GM23338 (cell line): ENCODE measurements at regions not wholly inside any gene's neighbourhood (a gene's known extent, or its start where the extent isn't known, plus 50 kb on each side); places are given as distances from the start of the nearest gene placed in this dataset.
A peak's percentile ranks its signal among the peaks of the same experiment; 100 is the strongest.

Experiments
- ATAC-seq: fragments of 200-7000 bp; cut with Tn5 transposase; 3 replicates; pipeline ENCODE4 v1.9.1; 2020
- DNase-seq: peaks from one replicate; pipeline ENCODE4 v3.0.0-alpha.2; 2015; ENCODE audit warnings: low spot score
- H2AFZ ChIP-seq: fragments of 200-600 bp; sonication (generic); 2 replicates; pipeline ENCODE4 v1.8.0; 2016; ENCODE audit warnings: antibody characterized with exemption, mild to moderate bottlenecking, moderate library complexity
- H3F3A ChIP-seq: fragments of 200-600 bp; sonication (generic); replicated peaks from 2 replicates; pipeline ENCODE4 v1.8.0; 2017; ENCODE audit warnings: antibody characterized with exemption, mixed run types, low read depth
- H3K27ac ChIP-seq: fragments of 200-600 bp; sonication (generic); 2 replicates; pipeline ENCODE4 v1.6.1; 2016; ENCODE audit warnings: low read depth
- H3K27me3 ChIP-seq: fragments of 200-600 bp; sonication (generic); 2 replicates; pipeline ENCODE4 v1.8.0; 2016; ENCODE audit warnings: mild to moderate bottlenecking, mixed run types, moderate library complexity; ENCODE audit not compliant: insufficient read depth
- H3K36me3 ChIP-seq: fragments of 200-600 bp; sonication (generic); 2 replicates; pipeline ENCODE4 v1.8.0; 2016; ENCODE audit warnings: mild to moderate bottlenecking; ENCODE audit not compliant: insufficient read depth
- H3K4me1 ChIP-seq: fragments of 200-600 bp; sonication (generic); 2 replicates; pipeline ENCODE4 v1.8.0; 2016; ENCODE audit warnings: mild to moderate bottlenecking, moderate library complexity; ENCODE audit not compliant: insufficient read depth
- H3K4me2 ChIP-seq: fragments of 200-600 bp; sonication (generic); 2 replicates; pipeline ENCODE4 v1.7.1; 2017; ENCODE audit warnings: mixed run types
- H3K4me3 ChIP-seq: fragments of 200-600 bp; sonication (generic); 2 replicates; pipeline ENCODE4 v1.6.1; 2016; ENCODE audit warnings: mixed run types
- H3K79me2 ChIP-seq: fragments of 200-600 bp; sonication (generic); replicated peaks from 2 replicates; pipeline ENCODE4 v1.8.0; 2017; ENCODE audit warnings: mild to moderate bottlenecking; ENCODE audit not compliant: insufficient read depth
- H3K9me2 ChIP-seq: fragments of 200-600 bp; sonication (generic); 2 replicates; pipeline ENCODE4 v1.8.0; 2017; ENCODE audit not compliant: insufficient read depth
- H4K20me1 ChIP-seq: fragments of 200-600 bp; sonication (generic); replicated peaks from 2 replicates; pipeline ENCODE4 v1.8.0; 2017; ENCODE audit warnings: mild to moderate bottlenecking; ENCODE audit not compliant: insufficient read depth
- H3K27ac Mint-ChIP-seq: 2 replicates; pipeline ENCODE4 v1.8.0; 2020; ENCODE audit warnings: inconsistent platforms, mild to moderate bottlenecking, moderate library complexity, mixed read lengths
- H3K27me3 Mint-ChIP-seq: 3 replicates; pipeline ENCODE4 v1.8.0; 2022; ENCODE audit warnings: low read depth, mild to moderate bottlenecking, moderate library complexity, mixed read lengths, inconsistent platforms; ENCODE audit not compliant: insufficient read depth, poor library complexity
- H3K36me3 Mint-ChIP-seq: 3 replicates; pipeline ENCODE4 v1.8.0; 2021; ENCODE audit warnings: low read depth, mild to moderate bottlenecking, inconsistent platforms, moderate library complexity, mixed read lengths
- H3K4me1 Mint-ChIP-seq: 3 replicates; pipeline ENCODE4 v1.8.0; 2020; ENCODE audit warnings: mild to moderate bottlenecking, inconsistent platforms, mixed read lengths
- H3K4me3 Mint-ChIP-seq: 3 replicates; pipeline ENCODE4 v1.8.0; 2021; ENCODE audit warnings: moderate library complexity, mild to moderate bottlenecking, inconsistent platforms, mixed read lengths
- H3K9me3 Mint-ChIP-seq: 3 replicates; pipeline ENCODE4 v1.8.0; 2020; ENCODE audit warnings: moderate library complexity, mild to moderate bottlenecking, inconsistent platforms, mixed read lengths
- CREB1 ChIP-seq: fragments of 250-450 bp; sonication (Bioruptor Pico); IDR thresholded peaks from 2 replicates; pipeline ENCODE4 v1.5.0; 2020; ENCODE audit warnings: low read depth, mild to moderate bottlenecking, moderate library complexity
- EZH2 ChIP-seq: fragments of 200-600 bp; sonication (generic); IDR thresholded peaks from one replicate; pipeline ENCODE4 v1.8.0; 2017; ENCODE audit warnings: antibody characterized with exemption, mild to moderate bottlenecking, low read depth; ENCODE audit not compliant: unreplicated experiment
- EZH2phosphoT487 ChIP-seq: fragments of 200-600 bp; sonication (generic); IDR thresholded peaks from one replicate; pipeline ENCODE4 v1.8.1; 2018; ENCODE audit warnings: antibody characterized with exemption; ENCODE audit not compliant: unreplicated experiment
- JUNB ChIP-seq: IDR thresholded peaks from one replicate; pipeline ENCODE4 v1.6.1; 2016; ENCODE audit warnings: antibody characterized with exemption; ENCODE audit not compliant: unreplicated experiment
- STAT1 ChIP-seq: IDR thresholded peaks from one replicate; pipeline ENCODE4 v1.6.1; 2016; ENCODE audit warnings: antibody characterized with exemption; ENCODE audit not compliant: unreplicated experiment
- TF ChIP-seq, protein P1 (sequence below): IDR thresholded peaks from one replicate; pipeline ENCODE4 v1.6.1; 2018; ENCODE audit warnings: antibody characterized with exemption; ENCODE audit not compliant: unreplicated experiment
- TF ChIP-seq, protein P2 (sequence below): IDR thresholded peaks from 2 replicates; pipeline ENCODE4 v1.6.1; 2016; ENCODE audit warnings: antibody characterized with exemption
- TF ChIP-seq, protein P3 (sequence below), 2 experiments: fragments of 200-600 bp in 1 of 2; sonication (generic) in 1 of 2; conservative IDR thresholded peaks; 2 replicates each; pipeline versions ENCODE4 v1.5.1 to v1.6.1; 2016 to 2017; ENCODE audit warnings: antibody characterized with exemption in 2 of 2, low read depth in 2 of 2, mild to moderate bottlenecking in 2 of 2, moderate library complexity in 1 of 2

DNA sequence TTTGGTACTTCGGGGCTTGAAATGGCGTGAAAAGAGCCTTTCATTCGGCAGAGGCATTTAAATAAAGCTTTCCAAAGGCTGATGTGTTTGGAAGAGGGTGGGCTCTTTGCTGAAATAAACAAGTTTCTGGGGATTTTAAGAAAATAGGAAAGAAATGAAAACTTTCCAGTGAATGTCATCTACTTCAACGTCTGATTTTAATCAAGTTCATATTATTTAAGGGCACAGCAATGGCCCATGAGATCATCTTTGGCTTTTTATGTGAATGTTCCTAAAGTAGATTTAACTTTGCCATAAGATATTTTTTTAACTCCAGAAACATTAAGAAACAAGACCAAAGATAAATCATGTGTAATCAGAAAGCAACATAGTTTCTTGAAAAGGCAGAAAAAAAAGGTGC is 69.8 kb upstream of the TTC29 start:
- no peak for ATAC-seq
- no peaks in the 10 kb centered on the region for H3K36me3 ChIP-seq
- Mint-ChIP-seq H3K4me3 (no peak overlapping the region), H3K27ac (no peak overlapping the region), H3K36me3 (no peaks in the 10 kb centered on the region), H3K9me3 (no peaks in the 10 kb centered on the region), H3K4me1 (peaks cover 31% of the 10 kb centered on the region), H3K27me3 (peaks cover under 1% of the 10 kb centered on the region)
- H3K27ac ChIP-seq = no peak overlapping the region
- TF ChIP-seq, protein P1, sequence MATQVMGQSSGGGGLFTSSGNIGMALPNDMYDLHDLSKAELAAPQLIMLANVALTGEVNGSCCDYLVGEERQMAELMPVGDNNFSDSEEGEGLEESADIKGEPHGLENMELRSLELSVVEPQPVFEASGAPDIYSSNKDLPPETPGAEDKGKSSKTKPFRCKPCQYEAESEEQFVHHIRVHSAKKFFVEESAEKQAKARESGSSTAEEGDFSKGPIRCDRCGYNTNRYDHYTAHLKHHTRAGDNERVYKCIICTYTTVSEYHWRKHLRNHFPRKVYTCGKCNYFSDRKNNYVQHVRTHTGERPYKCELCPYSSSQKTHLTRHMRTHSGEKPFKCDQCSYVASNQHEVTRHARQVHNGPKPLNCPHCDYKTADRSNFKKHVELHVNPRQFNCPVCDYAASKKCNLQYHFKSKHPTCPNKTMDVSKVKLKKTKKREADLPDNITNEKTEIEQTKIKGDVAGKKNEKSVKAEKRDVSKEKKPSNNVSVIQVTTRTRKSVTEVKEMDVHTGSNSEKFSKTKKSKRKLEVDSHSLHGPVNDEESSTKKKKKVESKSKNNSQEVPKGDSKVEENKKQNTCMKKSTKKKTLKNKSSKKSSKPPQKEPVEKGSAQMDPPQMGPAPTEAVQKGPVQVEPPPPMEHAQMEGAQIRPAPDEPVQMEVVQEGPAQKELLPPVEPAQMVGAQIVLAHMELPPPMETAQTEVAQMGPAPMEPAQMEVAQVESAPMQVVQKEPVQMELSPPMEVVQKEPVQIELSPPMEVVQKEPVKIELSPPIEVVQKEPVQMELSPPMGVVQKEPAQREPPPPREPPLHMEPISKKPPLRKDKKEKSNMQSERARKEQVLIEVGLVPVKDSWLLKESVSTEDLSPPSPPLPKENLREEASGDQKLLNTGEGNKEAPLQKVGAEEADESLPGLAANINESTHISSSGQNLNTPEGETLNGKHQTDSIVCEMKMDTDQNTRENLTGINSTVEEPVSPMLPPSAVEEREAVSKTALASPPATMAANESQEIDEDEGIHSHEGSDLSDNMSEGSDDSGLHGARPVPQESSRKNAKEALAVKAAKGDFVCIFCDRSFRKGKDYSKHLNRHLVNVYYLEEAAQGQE = no peak
- TF ChIP-seq JUNB = no peak
- TF ChIP-seq, protein P2, sequence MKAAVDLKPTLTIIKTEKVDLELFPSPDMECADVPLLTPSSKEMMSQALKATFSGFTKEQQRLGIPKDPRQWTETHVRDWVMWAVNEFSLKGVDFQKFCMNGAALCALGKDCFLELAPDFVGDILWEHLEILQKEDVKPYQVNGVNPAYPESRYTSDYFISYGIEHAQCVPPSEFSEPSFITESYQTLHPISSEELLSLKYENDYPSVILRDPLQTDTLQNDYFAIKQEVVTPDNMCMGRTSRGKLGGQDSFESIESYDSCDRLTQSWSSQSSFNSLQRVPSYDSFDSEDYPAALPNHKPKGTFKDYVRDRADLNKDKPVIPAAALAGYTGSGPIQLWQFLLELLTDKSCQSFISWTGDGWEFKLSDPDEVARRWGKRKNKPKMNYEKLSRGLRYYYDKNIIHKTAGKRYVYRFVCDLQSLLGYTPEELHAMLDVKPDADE = no peak
- no peak for TF ChIP-seq CREB1 (CRISPR knock-in tag)
- H3K4me2 ChIP-seq = no peak overlapping the region
- H3F3A ChIP-seq = no peaks in the 10 kb centered on the region
- no peak overlapping the region for H3K4me3 ChIP-seq
- DNase-seq = no peak
- peaks cover 30% of the 10 kb centered on the region for H3K4me1 ChIP-seq
- no peaks in the 10 kb centered on the region for H4K20me1 ChIP-seq
- peak overlapping the region; percentile 24; the same call in 1 of the 2 replicates for H2AFZ ChIP-seq
- no peaks in the 10 kb centered on the region for H3K9me2 ChIP-seq
- H3K79me2 ChIP-seq = no peaks in the 10 kb centered on the region
- no peaks in the 10 kb centered on the region for H3K27me3 ChIP-seq

DNA sequence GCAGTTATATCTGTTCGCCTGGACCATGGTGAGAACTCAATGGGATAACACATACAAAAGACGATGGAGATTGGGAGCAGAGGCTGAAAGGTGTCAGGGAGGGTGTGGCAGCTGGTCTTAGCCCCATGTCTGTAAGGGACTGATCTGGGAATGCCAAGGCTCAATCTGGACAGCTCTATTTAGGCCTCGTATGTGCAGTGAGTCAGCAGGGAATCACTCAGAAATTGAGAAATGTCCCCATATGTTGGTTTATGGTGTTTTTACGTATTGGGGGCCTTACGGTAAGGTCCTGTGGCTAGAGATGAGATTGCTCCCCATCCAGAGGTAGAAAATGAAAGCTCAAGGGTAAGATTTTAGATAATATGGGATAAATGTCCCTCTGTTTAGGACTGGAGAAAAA is 71.4 kb upstream of the TTC29 start:
- ATAC-seq (no peak), DNase-seq (no peak)
- H3K4me1 ChIP-seq = peaks cover 17% of the 10 kb centered on the region
- H3K36me3 ChIP-seq = no peaks in the 10 kb centered on the region
- no peak overlapping the region for H3K4me3 ChIP-seq
- no peak overlapping the region for H3K4me3 Mint-ChIP-seq
- no peaks in the 10 kb centered on the region for H3K27me3 ChIP-seq
- H3K79me2 ChIP-seq = no peaks in the 10 kb centered on the region
- TF ChIP-seq STAT1 (no peak), EZH2 (no peak), EZH2phosphoT487 (no peak), JUNB (no peak), CREB1 (CRISPR knock-in tag) (no peak)
- TF ChIP-seq, protein P3, sequence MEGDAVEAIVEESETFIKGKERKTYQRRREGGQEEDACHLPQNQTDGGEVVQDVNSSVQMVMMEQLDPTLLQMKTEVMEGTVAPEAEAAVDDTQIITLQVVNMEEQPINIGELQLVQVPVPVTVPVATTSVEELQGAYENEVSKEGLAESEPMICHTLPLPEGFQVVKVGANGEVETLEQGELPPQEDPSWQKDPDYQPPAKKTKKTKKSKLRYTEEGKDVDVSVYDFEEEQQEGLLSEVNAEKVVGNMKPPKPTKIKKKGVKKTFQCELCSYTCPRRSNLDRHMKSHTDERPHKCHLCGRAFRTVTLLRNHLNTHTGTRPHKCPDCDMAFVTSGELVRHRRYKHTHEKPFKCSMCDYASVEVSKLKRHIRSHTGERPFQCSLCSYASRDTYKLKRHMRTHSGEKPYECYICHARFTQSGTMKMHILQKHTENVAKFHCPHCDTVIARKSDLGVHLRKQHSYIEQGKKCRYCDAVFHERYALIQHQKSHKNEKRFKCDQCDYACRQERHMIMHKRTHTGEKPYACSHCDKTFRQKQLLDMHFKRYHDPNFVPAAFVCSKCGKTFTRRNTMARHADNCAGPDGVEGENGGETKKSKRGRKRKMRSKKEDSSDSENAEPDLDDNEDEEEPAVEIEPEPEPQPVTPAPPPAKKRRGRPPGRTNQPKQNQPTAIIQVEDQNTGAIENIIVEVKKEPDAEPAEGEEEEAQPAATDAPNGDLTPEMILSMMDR (conservative IDR thresholded peaks at IDR 0.05; ENCODE audit: low read depth in 2 of 2) = no peak
- TF ChIP-seq, protein P2 = no peak
- TF ChIP-seq, protein P1 = no peak
- no peaks in the 10 kb centered on the region for H4K20me1 ChIP-seq
- H3K36me3 Mint-ChIP-seq = no peaks in the 10 kb centered on the region
- H3K9me2 ChIP-seq = no peaks in the 10 kb centered on the region
- no peaks in the 10 kb centered on the region for H3K9me3 Mint-ChIP-seq
- peaks cover 3% of the 10 kb centered on the region for H3K27me3 Mint-ChIP-seq
- H3K27ac Mint-ChIP-seq = peak overlapping the region; percentile 18; the same call in 1 of the 2 replicates
- H3F3A ChIP-seq = no peaks in the 10 kb centered on the region
- peaks cover 18% of the 10 kb centered on the region for H3K4me1 Mint-ChIP-seq
- no peak overlapping the region for H3K4me2 ChIP-seq
- no peak overlapping the region for H2AFZ ChIP-seq
- no peak overlapping the region for H3K27ac ChIP-seq
